H1 (cell line): ENCODE measurements at regions not wholly inside any gene's neighbourhood (a gene's known extent, or its start where the extent isn't known, plus 50 kb on each side); places are given as distances from the start of the nearest gene placed in this dataset.

Experiments used
- CHD1 ChIP-seq: IDR thresholded peaks from 2 replicates; pipeline ENCODE4 v1.6.1; 2012; ENCODE audit warnings: low read depth, low read length, improper control_type of control experiment
- KDM5A ChIP-seq: fragments of 200-600 bp; IDR thresholded peaks from 2 replicates; pipeline ENCODE4 v1.7.1; 2012; ENCODE audit warnings: mild to moderate bottlenecking, low read length, inconsistent platforms, mixed read lengths

DNA sequence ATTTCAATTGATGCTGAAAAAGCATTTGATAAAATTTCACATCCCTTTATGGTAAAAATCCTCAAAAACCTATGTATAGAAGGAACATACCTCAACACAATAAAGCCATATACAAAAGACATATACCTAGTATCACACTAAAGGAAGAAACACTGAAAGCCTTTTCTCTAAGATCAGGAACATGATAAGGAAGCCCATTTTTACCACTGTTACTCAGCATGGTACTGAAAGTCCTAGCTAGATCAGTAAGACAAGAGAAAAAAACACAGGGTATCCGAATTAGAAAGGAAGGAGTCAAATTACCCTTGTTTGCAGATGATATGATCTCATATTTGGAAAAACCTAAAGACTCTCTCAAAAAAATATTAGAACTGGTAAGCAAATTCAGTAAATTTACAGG lies 350.2 kb upstream of the PDE4D start (continued):
- TF ChIP-seq KDM5A (no peak), CHD1 (no peak)
- TF ChIP-seq, all 59 proteins: peak for 0
